NT2/D1 (cell line): ENCODE measurements at regions not wholly inside any gene's neighbourhood (a gene's known extent, or its start where the extent isn't known, plus 50 kb on each side); places are given as distances from the start of the nearest gene placed in this dataset.

ENCODE experiments used
- YY1 ChIP-seq: IDR thresholded peaks from 2 replicates; pipeline ENCODE4 v1.6.1; 2011; ENCODE audit not compliant: insufficient read length, insufficient read depth
- ZNF274 ChIP-seq: IDR thresholded peaks from 2 replicates; pipeline ENCODE4 v1.6.1; 2011; ENCODE audit warnings: mild to moderate bottlenecking, low read depth, low read length

GRCh38 chr9:134571946-134572917, 69.4 kb upstream of the COL5A1 start:
- TF ChIP-seq ZNF274 (no peak), YY1 (no peak)
